Immature natural killer cell (primary cell): ENCODE measurements at regions not wholly inside any gene's neighbourhood (a gene's known extent, or its start where the extent isn't known, plus 50 kb on each side); places are given as distances from the start of the nearest gene placed in this dataset.

Experiments
- DNase-seq, 3 donors: peaks; one replicate each; pipeline ENCODE4 v3.0.0; 2022; ENCODE audit warnings: mixed read lengths in 1 of 3
- H3K27ac Mint-ChIP-seq, 6 donors: one replicate each; pipeline ENCODE4 v1.8.0; 2020; ENCODE audit warnings: mixed read lengths in 6 of 6, mild to moderate bottlenecking in 5 of 6, inconsistent platforms in 4 of 6, moderate library complexity in 3 of 6
- H3K27me3 Mint-ChIP-seq, 3 donors: one replicate each; pipeline ENCODE4 v1.8.0; 2020 to 2021; ENCODE audit warnings: low read depth in 3 of 3, mild to moderate bottlenecking in 3 of 3, mixed read lengths in 3 of 3, moderate library complexity in 3 of 3, inconsistent platforms in 1 of 3
- H3K36me3 Mint-ChIP-seq, 3 donors: one replicate each; pipeline ENCODE4 v1.8.0; 2020; ENCODE audit warnings: mixed read lengths in 3 of 3, inconsistent platforms in 2 of 3, mild to moderate bottlenecking in 2 of 3
- H3K4me1 Mint-ChIP-seq, 2 donors: one replicate each; pipeline ENCODE4 v1.8.0; 2020; ENCODE audit warnings: inconsistent platforms in 2 of 2, mild to moderate bottlenecking in 2 of 2, mixed read lengths in 2 of 2, moderate library complexity in 1 of 2
- H3K4me3 Mint-ChIP-seq, 5 donors: one replicate each; pipeline ENCODE4 v1.8.0; 2020; ENCODE audit warnings: mild to moderate bottlenecking in 5 of 5, mixed read lengths in 5 of 5, inconsistent platforms in 3 of 5, moderate library complexity in 3 of 5
- H3K9me3 Mint-ChIP-seq, 6 donors: one replicate each; pipeline ENCODE4 v1.8.0; 2020; ENCODE audit warnings: mild to moderate bottlenecking in 6 of 6, mixed read lengths in 6 of 6, inconsistent platforms in 4 of 6, moderate library complexity in 3 of 6

GRCh38 chr9:13651526-13651925, 372.0 kb upstream of the MPDZ start:
- Mint-ChIP-seq H3K27ac (no peak overlapping the region), H3K36me3 (no peaks in the 10 kb centered on the region), H3K27me3 (peaks cover 0 to 2% (median 0%) of the 10 kb centered on the region in 3 donors)

GRCh38 chr9:13648676-13649075, 369.2 kb upstream of the MPDZ start:
- H3K4me3 Mint-ChIP-seq, result no peak overlapping the region
- H3K27me3 Mint-ChIP-seq, result no peaks in the 10 kb centered on the region
- peaks cover 2 to 44% (median 23%) of the 10 kb centered on the region in 6 donors for H3K9me3 Mint-ChIP-seq
- no peaks in the 10 kb centered on the region for H3K4me1 Mint-ChIP-seq
- H3K36me3 Mint-ChIP-seq, result no peaks in the 10 kb centered on the region
- DNase-seq, result no peak
- H3K27ac Mint-ChIP-seq, result no peak overlapping the region

More at GRCh38 chr9:13651526-13651925, 372.0 kb upstream of the MPDZ start:
- Mint-ChIP-seq H3K4me1 (no peaks in the 10 kb centered on the region), H3K4me3 (no peak overlapping the region), H3K9me3 (peaks cover 2 to 41% (median 26%) of the 10 kb centered on the region in 6 donors)
- no peak for DNase-seq

- no peak overlapping the region for H3K27ac Mint-ChIP-seq
- no peak for DNase-seq
- H3K9me3 Mint-ChIP-seq, result peaks cover 2 to 40% (median 22%) of the 10 kb centered on the region in 6 donors
- H3K27me3 Mint-ChIP-seq, result no peaks in the 10 kb centered on the region
- no peak overlapping the region for H3K4me3 Mint-ChIP-seq
- H3K4me1 Mint-ChIP-seq, result no peaks in the 10 kb centered on the region
- H3K36me3 Mint-ChIP-seq, result no peaks in the 10 kb centered on the region
Observed at GRCh38 chr9:13648068-13648467, 368.6 kb upstream of the MPDZ start.

- no peaks in the 10 kb centered on the region for H3K36me3 Mint-ChIP-seq
- H3K9me3 Mint-ChIP-seq, result peaks cover 2 to 34% (median 13%) of the 10 kb centered on the region in 6 donors
- H3K4me1 Mint-ChIP-seq, result no peaks in the 10 kb centered on the region
- no peak for DNase-seq
- no peak overlapping the region for H3K27ac Mint-ChIP-seq
- no peak overlapping the region for H3K4me3 Mint-ChIP-seq
- no peaks in the 10 kb centered on the region for H3K27me3 Mint-ChIP-seq
Observed at GRCh38 chr9:13646500-13647021, 367.1 kb upstream of the MPDZ start.

GRCh38 chr9:13645557-13645956, 366.1 kb upstream of the MPDZ start:
- H3K4me1 Mint-ChIP-seq, result no peaks in the 10 kb centered on the region
- peaks cover 0 to 34% (median 9%) of the 10 kb centered on the region in 6 donors for H3K9me3 Mint-ChIP-seq
- H3K27me3 Mint-ChIP-seq, result no peaks in the 10 kb centered on the region
- H3K4me3 Mint-ChIP-seq, result no peak overlapping the region
- H3K27ac Mint-ChIP-seq, result no peak overlapping the region
- H3K36me3 Mint-ChIP-seq, result no peaks in the 10 kb centered on the region
- no peak for DNase-seq

GRCh38 chr9:13644675-13645074, 365.2 kb upstream of the MPDZ start:
- H3K36me3 Mint-ChIP-seq, result no peaks in the 10 kb centered on the region
- peaks cover 0 to 32% (median 9%) of the 10 kb centered on the region in 6 donors for H3K9me3 Mint-ChIP-seq
- H3K27me3 Mint-ChIP-seq, result no peaks in the 10 kb centered on the region
- no peak for DNase-seq
- H3K27ac Mint-ChIP-seq, result no peak overlapping the region
- H3K4me3 Mint-ChIP-seq, result no peak overlapping the region
- H3K4me1 Mint-ChIP-seq, result no peaks in the 10 kb centered on the region

- H3K4me3 Mint-ChIP-seq, result no peak overlapping the region
- H3K9me3 Mint-ChIP-seq, result peaks cover 0 to 37% (median 9%) of the 10 kb centered on the region in 6 donors
Observed at GRCh38 chr9:13642646-13643045, 363.2 kb upstream of the MPDZ start.

GRCh38 chr9:13629067-13629466, 349.6 kb upstream of the MPDZ start:
- Mint-ChIP-seq H3K27ac (no peak overlapping the region), H3K27me3 (no peaks in the 10 kb centered on the region), H3K36me3 (no peaks in the 10 kb centered on the region), H3K4me1 (no peaks in the 10 kb centered on the region), H3K4me3 (no peak overlapping the region), H3K9me3 (peaks cover 16 to 53% (median 39%) of the 10 kb centered on the region in 6 donors)
- no peak for DNase-seq

More at GRCh38 chr9:13642646-13643045, 363.2 kb upstream of the MPDZ start:
- no peak for DNase-seq
- Mint-ChIP-seq H3K36me3 (no peaks in the 10 kb centered on the region), H3K4me1 (no peaks in the 10 kb centered on the region), H3K27ac (no peak overlapping the region), H3K27me3 (peaks cover 0 to under 1% (median 0%) of the 10 kb centered on the region in 3 donors)

GRCh38 chr9:13628526-13628925, 349.0 kb upstream of the MPDZ start:
- peaks cover 16 to 50% (median 38%) of the 10 kb centered on the region in 6 donors for H3K9me3 Mint-ChIP-seq
- no peak overlapping the region for H3K27ac Mint-ChIP-seq
- no peaks in the 10 kb centered on the region for H3K27me3 Mint-ChIP-seq
- H3K36me3 Mint-ChIP-seq, result no peaks in the 10 kb centered on the region
- no peak overlapping the region for H3K4me3 Mint-ChIP-seq
- H3K4me1 Mint-ChIP-seq, result no peaks in the 10 kb centered on the region
- no peak for DNase-seq

- Mint-ChIP-seq H3K4me3 (no peak overlapping the region), H3K27ac (no peak overlapping the region)
- no peak for DNase-seq
Observed at GRCh38 chr9:13627502-13627901, 348.0 kb upstream of the MPDZ start.

GRCh38 chr9:13627071-13627470, 347.6 kb upstream of the MPDZ start:
- H3K4me3 Mint-ChIP-seq, result no peak overlapping the region
- H3K4me1 Mint-ChIP-seq, result no peaks in the 10 kb centered on the region
- H3K27ac Mint-ChIP-seq, result no peak overlapping the region

More at GRCh38 chr9:13627502-13627901, 348.0 kb upstream of the MPDZ start:
- Mint-ChIP-seq H3K4me1 (no peaks in the 10 kb centered on the region), H3K36me3 (no peaks in the 10 kb centered on the region), H3K9me3 (peaks cover 13 to 43% (median 35%) of the 10 kb centered on the region in 6 donors), H3K27me3 (no peaks in the 10 kb centered on the region)

GRCh38 chr9:13626601-13627000, 347.1 kb upstream of the MPDZ start:
- Mint-ChIP-seq H3K4me3 (no peak overlapping the region), H3K9me3 (peaks cover 16 to 42% (median 31%) of the 10 kb centered on the region in 6 donors), H3K36me3 (no peaks in the 10 kb centered on the region), H3K4me1 (no peaks in the 10 kb centered on the region), H3K27ac (no peak overlapping the region), H3K27me3 (no peaks in the 10 kb centered on the region)
- no peak for DNase-seq

More at GRCh38 chr9:13627071-13627470, 347.6 kb upstream of the MPDZ start:
- Mint-ChIP-seq H3K9me3 (peaks cover 13 to 42% (median 33%) of the 10 kb centered on the region in 6 donors), H3K27me3 (no peaks in the 10 kb centered on the region), H3K36me3 (no peaks in the 10 kb centered on the region)
- no peak for DNase-seq

GRCh38 chr9:13621872-13622564, 342.5 kb upstream of the MPDZ start:
- no peaks in the 10 kb centered on the region for H3K36me3 Mint-ChIP-seq
- H3K27ac Mint-ChIP-seq, result no peak overlapping the region
- no peak overlapping the region for H3K4me3 Mint-ChIP-seq
- no peak for DNase-seq
- peaks cover 3 to 29% (median 10%) of the 10 kb centered on the region in 6 donors for H3K9me3 Mint-ChIP-seq
- H3K27me3 Mint-ChIP-seq, result no peaks in the 10 kb centered on the region
- no peaks in the 10 kb centered on the region for H3K4me1 Mint-ChIP-seq

- no peak for DNase-seq
- no peaks in the 10 kb centered on the region for H3K36me3 Mint-ChIP-seq
- peaks cover 4 to 33% (median 13%) of the 10 kb centered on the region in 6 donors for H3K9me3 Mint-ChIP-seq
- peaks cover 0 to 1% (median 0%) of the 10 kb centered on the region in 3 donors for H3K27me3 Mint-ChIP-seq
- no peak overlapping the region for H3K27ac Mint-ChIP-seq
- H3K4me1 Mint-ChIP-seq, result no peaks in the 10 kb centered on the region
- H3K4me3 Mint-ChIP-seq, result no peak overlapping the region
Observed at GRCh38 chr9:13616491-13617035, 337.1 kb upstream of the MPDZ start.
